Karpas-422 (cell line): ENCODE measurements at regions not wholly inside any gene's neighbourhood (a gene's known extent, or its start where the extent isn't known, plus 50 kb on each side); places are given as distances from the start of the nearest gene placed in this dataset.

Experiments
- DNase-seq: peaks from one replicate; pipeline ENCODE4 v3.0.0-alpha.2; 2015
- H2AFZ ChIP-seq: fragments of 200-600 bp; sonication (generic); 2 replicates; pipeline ENCODE4 v1.6.1; 2014; ENCODE audit warnings: antibody characterized with exemption, low read length, mixed read lengths
- H3K27ac ChIP-seq: fragments of 200-600 bp; sonication (generic); 2 replicates; pipeline ENCODE4 v1.5.1; 2014; ENCODE audit warnings: mild to moderate bottlenecking, low read length, moderate library complexity
- H3K27me3 ChIP-seq: fragments of 200-600 bp; sonication (generic); 2 replicates; pipeline ENCODE4 v1.6.1; 2014; ENCODE audit warnings: low read length, mixed read lengths
- H3K36me3 ChIP-seq: fragments of 200-600 bp; sonication (generic); 2 replicates; pipeline ENCODE4 v1.6.1; 2014; ENCODE audit warnings: low read length, mixed read lengths; ENCODE audit not compliant: insufficient read depth
- H3K4me1 ChIP-seq: fragments of 200-600 bp; sonication (generic); 2 replicates; pipeline ENCODE4 v1.6.1; 2014; ENCODE audit warnings: mild to moderate bottlenecking, low read length, mixed read lengths
- H3K4me2 ChIP-seq: fragments of 200-600 bp; sonication (generic); 2 replicates; pipeline ENCODE4 v1.6.1; 2014; ENCODE audit warnings: low read length, low read depth, mild to moderate bottlenecking; ENCODE audit not compliant: poor library complexity, severe bottlenecking
- H3K4me3 ChIP-seq: fragments of 200-600 bp; sonication (generic); 2 replicates; pipeline ENCODE4 v1.5.1; 2014; ENCODE audit warnings: mild to moderate bottlenecking, antibody characterized with exemption, low read length, mixed read lengths
- H3K79me2 ChIP-seq: fragments of 200-600 bp; sonication (generic); 2 replicates; pipeline ENCODE4 v1.6.1; 2014; ENCODE audit warnings: mild to moderate bottlenecking, low read length, mixed read lengths
- H3K9ac ChIP-seq: fragments of 200-600 bp; sonication (generic); 2 replicates; pipeline ENCODE4 v1.6.0; 2014; ENCODE audit warnings: low read length
- H3K9me2 ChIP-seq: fragments of 200-600 bp; sonication (generic), shearing (Covaris generic); replicated peaks from 2 replicates; pipeline ENCODE4 v1.6.0; 2014; ENCODE audit warnings: mild to moderate bottlenecking, low read length, moderate library complexity; ENCODE audit not compliant: insufficient read depth
- H3K9me3 ChIP-seq: fragments of 300-700, 200-600 bp; sonication (generic); 2 replicates; pipeline ENCODE4 v1.6.1; 2014; ENCODE audit warnings: low read length, mixed read lengths
- H4K20me1 ChIP-seq: fragments of 200-600 bp; sonication (generic); 2 replicates; pipeline ENCODE4 v1.6.1; 2014; ENCODE audit warnings: mild to moderate bottlenecking, antibody characterized with exemption, low read length, low read depth; ENCODE audit not compliant: insufficient read depth

DNA sequence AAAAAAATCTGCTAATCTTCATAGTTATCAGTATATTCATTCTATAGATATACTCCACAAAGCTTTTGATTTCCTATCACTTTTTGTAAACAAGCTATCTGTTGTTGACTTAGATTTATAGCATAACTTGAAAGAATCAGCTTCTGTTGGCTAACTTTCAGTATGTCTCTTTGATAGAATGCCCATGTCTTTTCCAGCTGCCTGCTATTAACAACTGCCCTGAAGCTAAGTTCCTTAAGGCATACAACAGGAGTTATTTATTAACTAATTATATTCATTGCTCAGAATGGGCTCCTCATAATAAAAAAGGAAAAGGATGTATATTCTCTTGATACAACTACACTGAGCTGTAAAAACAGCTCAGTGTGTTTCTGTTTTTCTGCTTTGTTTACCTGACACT is 293.9 kb downstream of the TUSC7 start:
- Histone ChIP-seq H4K20me1 (no peaks in the 10 kb centered on the region), H3K27ac (no peak overlapping the region)

DNA sequence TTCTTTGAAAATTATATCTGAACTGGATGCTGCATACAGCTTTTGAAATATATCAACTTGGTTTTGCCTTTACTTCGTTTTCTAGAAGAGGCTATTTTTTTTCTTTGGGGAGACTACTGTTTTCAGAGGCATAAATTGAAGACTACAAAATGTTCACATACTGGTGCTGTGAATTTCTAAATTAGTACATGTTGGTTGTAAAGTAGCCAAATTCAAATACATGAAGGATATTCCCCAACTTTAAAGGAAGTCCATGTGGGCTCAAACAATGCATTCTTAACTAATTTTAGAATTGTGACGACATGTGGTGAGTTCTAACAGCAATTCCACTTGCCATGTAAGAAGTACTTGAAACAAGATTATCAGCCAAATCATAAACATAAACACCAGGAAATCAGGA is 295.7 kb downstream of the TUSC7 start:
- no peaks in the 10 kb centered on the region for H3K27me3 ChIP-seq
- no peak overlapping the region for H3K27ac ChIP-seq
- no peak overlapping the region for H3K4me2 ChIP-seq
- H3K79me2 ChIP-seq, result no peaks in the 10 kb centered on the region
- no peak for DNase-seq
- no peak overlapping the region for H3K4me3 ChIP-seq
- no peaks in the 10 kb centered on the region for H3K9me2 ChIP-seq
- no peaks in the 10 kb centered on the region for H3K36me3 ChIP-seq
- no peak overlapping the region for H2AFZ ChIP-seq
- H3K4me1 ChIP-seq, result no peaks in the 10 kb centered on the region
- no peaks in the 10 kb centered on the region for H4K20me1 ChIP-seq
- H3K9me3 ChIP-seq, result no peaks in the 10 kb centered on the region
- no peak overlapping the region for H3K9ac ChIP-seq

More for the DNA sequence above, 293.9 kb downstream of the TUSC7 start:
- Histone ChIP-seq H3K9me3 (no peaks in the 10 kb centered on the region), H2AFZ (no peak overlapping the region), H3K79me2 (no peaks in the 10 kb centered on the region), H3K9ac (no peak overlapping the region), H3K36me3 (no peaks in the 10 kb centered on the region), H3K4me3 (no peak overlapping the region), H3K4me2 (no peak overlapping the region), H3K9me2 (no peaks in the 10 kb centered on the region), H3K27me3 (no peaks in the 10 kb centered on the region), H3K4me1 (no peaks in the 10 kb centered on the region)
- DNase-seq, result no peak

GRCh38 chr3:117005911-117006522 is 296.4 kb downstream of the TUSC7 start:
- Histone ChIP-seq H3K9me2 (no peaks in the 10 kb centered on the region), H3K36me3 (no peaks in the 10 kb centered on the region), H3K79me2 (no peaks in the 10 kb centered on the region)

DNA sequence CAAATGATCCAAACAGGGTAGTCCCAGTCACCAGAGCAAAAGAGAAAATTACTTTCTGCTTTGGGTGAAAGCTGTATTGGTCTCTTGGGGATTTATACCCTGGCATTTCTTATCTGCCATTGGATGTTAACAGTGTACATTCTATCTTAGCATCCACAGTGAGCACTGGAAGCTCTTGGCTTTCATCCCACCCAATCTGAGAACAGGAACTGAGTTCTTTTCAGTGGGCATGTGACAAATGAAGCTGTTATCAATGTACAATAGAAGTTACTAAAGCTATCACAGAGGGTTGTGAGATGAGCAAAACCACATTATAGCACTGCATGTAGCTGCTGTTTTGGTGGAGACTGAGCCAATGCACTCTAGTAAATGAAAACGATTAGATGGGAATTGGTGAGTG is 300.7 kb downstream of the TUSC7 start:
- H3K27ac ChIP-seq, result no peak overlapping the region
- no peak overlapping the region for H3K4me2 ChIP-seq
- no peaks in the 10 kb centered on the region for H3K9me2 ChIP-seq
- H3K27me3 ChIP-seq, result no peaks in the 10 kb centered on the region
- no peak overlapping the region for H3K4me3 ChIP-seq
- H4K20me1 ChIP-seq, result no peaks in the 10 kb centered on the region
- H2AFZ ChIP-seq, result no peak overlapping the region
- H3K4me1 ChIP-seq, result no peaks in the 10 kb centered on the region
- H3K9me3 ChIP-seq, result no peaks in the 10 kb centered on the region
- H3K9ac ChIP-seq, result no peak overlapping the region
- H3K36me3 ChIP-seq, result no peaks in the 10 kb centered on the region
- no peaks in the 10 kb centered on the region for H3K79me2 ChIP-seq
- no peak for DNase-seq

More at GRCh38 chr3:117005911-117006522, 296.4 kb downstream of the TUSC7 start:
- Histone ChIP-seq H3K27ac (no peak overlapping the region), H3K9ac (no peak overlapping the region), H3K27me3 (no peaks in the 10 kb centered on the region), H3K9me3 (no peaks in the 10 kb centered on the region), H4K20me1 (no peaks in the 10 kb centered on the region), H3K4me3 (no peak overlapping the region), H3K4me1 (no peaks in the 10 kb centered on the region), H2AFZ (no peak overlapping the region), H3K4me2 (no peak overlapping the region)
- no peak for DNase-seq

DNA sequence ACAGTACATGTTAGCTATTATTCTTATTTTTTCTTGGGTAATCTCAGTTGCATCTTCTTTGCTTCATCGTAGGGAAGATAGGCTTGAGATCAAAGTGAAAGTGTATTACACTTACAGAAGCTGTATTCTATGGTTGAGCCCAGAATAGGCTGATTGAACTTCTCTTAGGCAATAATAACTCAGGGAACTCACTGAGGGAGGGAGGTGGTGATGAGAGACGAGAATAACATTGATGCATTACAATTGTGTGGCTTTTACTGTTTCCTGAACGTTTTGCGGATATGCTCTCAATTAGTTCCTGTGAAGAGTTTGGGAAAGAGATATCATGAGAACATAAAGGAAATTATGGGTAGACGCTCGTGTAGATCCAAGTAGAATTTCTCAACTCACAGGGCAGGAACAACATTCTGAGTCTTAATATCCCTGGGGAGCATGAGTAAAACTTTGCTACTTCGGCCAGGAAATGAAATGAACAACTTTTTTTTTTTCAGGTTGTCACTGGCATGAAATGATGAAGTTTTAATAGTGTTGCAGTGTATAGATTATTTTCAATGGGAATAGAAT is 302.2 kb downstream of the TUSC7 start:
- Histone ChIP-seq H3K79me2 (no peaks in the 10 kb centered on the region), H3K9me2 (no peaks in the 10 kb centered on the region), H3K27me3 (no peaks in the 10 kb centered on the region), H4K20me1 (no peaks in the 10 kb centered on the region), H3K4me1 (no peaks in the 10 kb centered on the region), H3K27ac (no peak overlapping the region), H3K9me3 (no peaks in the 10 kb centered on the region), H2AFZ (no peak overlapping the region), H3K36me3 (no peaks in the 10 kb centered on the region), H3K4me3 (no peak overlapping the region), H3K4me2 (no peak overlapping the region), H3K9ac (no peak overlapping the region)
- DNase-seq, result no peak

- no peak overlapping the region for H3K9ac ChIP-seq
- no peaks in the 10 kb centered on the region for H4K20me1 ChIP-seq
- H3K4me1 ChIP-seq, result no peaks in the 10 kb centered on the region
- no peaks in the 10 kb centered on the region for H3K79me2 ChIP-seq
- H3K9me3 ChIP-seq, result no peaks in the 10 kb centered on the region
- no peak overlapping the region for H3K4me3 ChIP-seq
- no peak for DNase-seq
- no peak overlapping the region for H3K4me2 ChIP-seq
- no peak overlapping the region for H2AFZ ChIP-seq
- no peaks in the 10 kb centered on the region for H3K36me3 ChIP-seq
- no peaks in the 10 kb centered on the region for H3K9me2 ChIP-seq
- H3K27ac ChIP-seq, result no peak overlapping the region
- no peaks in the 10 kb centered on the region for H3K27me3 ChIP-seq
Measured at GRCh38 chr3:117016378-117016777, 306.8 kb downstream of the TUSC7 start.

GRCh38 chr3:117017135-117017894 is 307.7 kb downstream of the TUSC7 start:
- no peaks in the 10 kb centered on the region for H3K9me2 ChIP-seq
- H2AFZ ChIP-seq, result no peak overlapping the region
- no peaks in the 10 kb centered on the region for H4K20me1 ChIP-seq
- H3K9ac ChIP-seq, result no peak overlapping the region
- H3K36me3 ChIP-seq, result no peaks in the 10 kb centered on the region
- H3K4me1 ChIP-seq, result no peaks in the 10 kb centered on the region
- no peak overlapping the region for H3K4me3 ChIP-seq
- DNase-seq, result no peak
- no peaks in the 10 kb centered on the region for H3K79me2 ChIP-seq
- H3K9me3 ChIP-seq, result no peaks in the 10 kb centered on the region
- H3K27ac ChIP-seq, result no peak overlapping the region
- H3K27me3 ChIP-seq, result no peaks in the 10 kb centered on the region
- H3K4me2 ChIP-seq, result no peak overlapping the region

GRCh38 chr3:117018655-117019054 is 309.1 kb downstream of the TUSC7 start:
- no peaks in the 10 kb centered on the region for H3K9me3 ChIP-seq
- no peaks in the 10 kb centered on the region for H3K9me2 ChIP-seq
- H2AFZ ChIP-seq, result no peak overlapping the region
- H4K20me1 ChIP-seq, result no peaks in the 10 kb centered on the region
- H3K27ac ChIP-seq, result no peak overlapping the region
- H3K79me2 ChIP-seq, result no peaks in the 10 kb centered on the region
- H3K4me3 ChIP-seq, result no peak overlapping the region
- H3K9ac ChIP-seq, result no peak overlapping the region
- DNase-seq, result no peak
- no peaks in the 10 kb centered on the region for H3K36me3 ChIP-seq
- no peaks in the 10 kb centered on the region for H3K4me1 ChIP-seq
- no peaks in the 10 kb centered on the region for H3K27me3 ChIP-seq
- no peak overlapping the region for H3K4me2 ChIP-seq
